GM12865 (cell line): ENCODE measurements at regions not wholly inside any gene's neighbourhood (a gene's known extent, or its start where the extent isn't known, plus 50 kb on each side); places are given as distances from the start of the nearest gene placed in this dataset.
"Not testable (repeated sequence)": the region's sequence is repeated elsewhere in the genome, so short reads cannot be mapped to it uniquely, and the experiment has no call there.

Experiments
- DNase-seq: peaks from one replicate; pipeline ENCODE4 v3.0.0; 2010; ENCODE audit warnings: low read depth
- H3K4me3 ChIP-seq: 2 replicates; pipeline ENCODE4 v1.5.1; 2011; ENCODE audit warnings: mild to moderate bottlenecking, low read depth, low read length, control low read depth
- CTCF ChIP-seq: IDR thresholded peaks from 2 replicates; pipeline ENCODE4 v1.5.1; 2011; ENCODE audit warnings: low read length, control low read depth, low read depth, inconsistent platforms; ENCODE audit not compliant: insufficient read depth; ENCODE audit errors: missing control alignments

GRCh38 chr5:23994581-23995370, 487.4 kb downstream of the PRDM9 start:
- no peak for DNase-seq
- H3K4me3 ChIP-seq = no peak overlapping the region
- TF ChIP-seq CTCF = no peak

DNA sequence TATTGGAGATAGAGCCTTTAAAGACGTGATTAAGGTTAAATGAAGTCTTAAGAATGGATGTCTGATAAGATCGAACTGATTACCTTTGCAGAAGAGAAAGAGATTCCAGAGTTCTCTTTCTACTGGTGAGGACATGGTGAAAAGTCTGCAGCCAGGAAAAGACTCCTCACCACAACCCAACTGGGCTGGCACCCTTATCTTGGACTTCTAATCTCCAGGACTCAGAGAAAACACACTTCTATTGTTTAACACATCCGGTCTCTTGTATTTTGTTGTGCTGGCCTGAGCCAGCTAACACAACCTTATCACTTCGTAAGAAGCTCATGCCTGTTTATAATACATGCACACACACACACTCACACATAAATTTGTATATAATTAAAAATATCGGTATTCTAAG, 489.1 kb downstream of the PRDM9 start:
- no peak for TF ChIP-seq CTCF
- no peak overlapping the region for H3K4me3 ChIP-seq
- no peak for DNase-seq

GRCh38 chr5:24005384-24005783, 498.0 kb downstream of the PRDM9 start:
- no peak for DNase-seq
- no peak overlapping the region for H3K4me3 ChIP-seq
- TF ChIP-seq CTCF = no peak

- not testable (repeated sequence) for DNase-seq, H3K4me3 ChIP-seq
Measured at GRCh38 chr5:24017710-24018109, 510.3 kb downstream of the PRDM9 start.

- no peak for TF ChIP-seq CTCF
- DNase-seq = no peak
- no peak overlapping the region for H3K4me3 ChIP-seq
Measured at GRCh38 chr5:24026288-24026687, 518.9 kb downstream of the PRDM9 start.

DNA sequence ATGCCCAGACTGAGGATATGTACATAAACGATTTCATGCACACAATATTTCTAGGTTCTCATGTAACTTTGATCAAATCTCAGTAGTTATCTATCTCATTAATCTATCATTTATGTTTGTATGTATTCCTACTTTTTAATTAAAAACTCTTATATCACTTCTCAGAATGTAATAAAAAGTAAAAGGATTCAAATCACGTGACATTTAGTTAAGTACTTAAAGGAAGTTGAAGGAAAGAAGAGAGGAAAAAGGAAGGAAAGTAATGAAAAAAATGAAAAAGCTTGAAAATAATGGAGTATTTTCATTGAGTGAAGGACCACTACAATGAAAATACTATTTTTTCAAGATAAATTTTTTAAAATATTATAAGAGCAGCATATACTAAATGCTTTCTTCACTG, 535.3 kb downstream of the PRDM9 start:
- DNase-seq = no peak
- TF ChIP-seq CTCF = no peak

DNA sequence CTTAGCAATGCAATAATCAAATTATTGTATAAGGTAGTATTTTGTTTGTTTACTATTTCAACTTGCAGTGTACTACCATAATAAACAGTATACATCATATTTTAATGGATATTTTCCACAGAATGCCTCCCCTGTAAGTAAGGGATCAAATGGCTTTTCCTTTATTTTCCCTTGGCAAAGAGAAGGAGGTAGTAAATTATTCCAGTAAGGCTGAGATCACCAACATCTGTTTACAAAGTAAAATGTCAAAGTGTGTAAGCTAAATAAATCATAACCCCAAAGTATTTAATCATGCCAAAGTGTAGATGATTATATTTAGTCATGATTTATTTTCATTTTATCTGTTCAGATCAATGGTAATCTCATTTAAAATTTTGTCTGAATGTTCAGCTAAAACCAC, 537.6 kb downstream of the PRDM9 start:
- DNase-seq = no peak
- no peak overlapping the region for H3K4me3 ChIP-seq
- no peak for TF ChIP-seq CTCF

More for the DNA sequence above, 535.3 kb downstream of the PRDM9 start:
- no peak overlapping the region for H3K4me3 ChIP-seq
